HUDEP-2 (cell line): ENCODE measurements at regions not wholly inside any gene's neighbourhood (a gene's known extent, or its start where the extent isn't known, plus 50 kb on each side); places are given as distances from the start of the nearest gene placed in this dataset.
"Not testable (repeated sequence)": the region's sequence is repeated elsewhere in the genome, so short reads cannot be mapped to it uniquely, and the experiment has no call there.

ENCODE experiments used
- DNase-seq, 76 experiments: peaks; one replicate each; lab custom pipeline; 2025; ENCODE audit not compliant: unreplicated experiment in 76 of 76; lab: John Stamatoyannopoulos, UW

- no peak for DNase-seq
These were observed 94.9 kb upstream of the SPTLC3 start for GRCh38 chr20:12913781-12914443.

GRCh38 chr20:12914804-12915203 is 94.0 kb upstream of the SPTLC3 start:
- DNase-seq, result no peak

GRCh38 chr20:12916699-12917098 is 92.1 kb upstream of the SPTLC3 start:
- DNase-seq, result no peak

GRCh38 chr20:12924126-12924525 is 84.6 kb upstream of the SPTLC3 start:
- no peak for DNase-seq

- DNase-seq, result peak in 46 of 76 experiments; percentile 0 to 68 (median 17)
These were observed 83.5 kb upstream of the SPTLC3 start for GRCh38 chr20:12925210-12925755.

- DNase-seq, result peak in 2 of 76 experiments; percentile 11 to 29
These were observed 82.6 kb upstream of the SPTLC3 start for GRCh38 chr20:12925863-12926793.

GRCh38 chr20:12927489-12927888 is 81.3 kb upstream of the SPTLC3 start:
- no peak for DNase-seq

GRCh38 chr20:12928358-12928754 is 80.4 kb upstream of the SPTLC3 start:
- no peak for DNase-seq

GRCh38 chr20:12928755-12929401 is 79.9 kb upstream of the SPTLC3 start:
- DNase-seq, result no peak

- DNase-seq, result no peak
These were observed 72.8 kb upstream of the SPTLC3 start for GRCh38 chr20:12936020-12936419.

- no peak for DNase-seq
These were observed 72.2 kb upstream of the SPTLC3 start for GRCh38 chr20:12936524-12936923.

GRCh38 chr20:12941025-12941424 is 67.7 kb upstream of the SPTLC3 start:
- DNase-seq, result no peak

- DNase-seq, result no peak
These were observed 66.6 kb upstream of the SPTLC3 start for GRCh38 chr20:12942123-12942522.

GRCh38 chr20:12946789-12947188 is 62.0 kb upstream of the SPTLC3 start:
- DNase-seq, result no peak

- no peak for DNase-seq
These were observed 61.1 kb upstream of the SPTLC3 start for GRCh38 chr20:12947691-12948090.

GRCh38 chr20:12949429-12949980 is 59.3 kb upstream of the SPTLC3 start:
- no peak for DNase-seq

- DNase-seq, result not testable (repeated sequence)
These were observed 54.5 kb upstream of the SPTLC3 start for GRCh38 chr20:12954254-12954653.

GRCh38 chr20:12955611-12956010 is 53.2 kb upstream of the SPTLC3 start:
- DNase-seq, result no peak

- no peak for DNase-seq
These were observed 52.5 kb upstream of the SPTLC3 start for GRCh38 chr20:12956303-12956702.

- no peak for DNase-seq
These were observed 50.8 kb upstream of the SPTLC3 start for GRCh38 chr20:12957968-12958367.
